ENCODE measurements at regions not wholly inside any gene's neighbourhood (a gene's known extent, or its start where the extent isn't known, plus 50 kb on each side); places are given as distances from the start of the nearest gene placed in this dataset.

- H3K36me3 ChIP-seq (ENCODE audit: control insufficient read depth in 2 of 2, insufficient read depth in 2 of 2, low read length in 2 of 2), result no peaks in the 10 kb centered on the region
- no peak overlapping the region for H3K27ac ChIP-seq (ENCODE audit: low read depth in 2 of 2, low read length in 2 of 2)
- no peaks in the 10 kb centered on the region for H3K4me1 ChIP-seq (ENCODE audit: control insufficient read depth in 2 of 2, insufficient read depth in 2 of 2, low read length in 2 of 2)
- H3K27me3 ChIP-seq (ENCODE audit: control insufficient read depth in 2 of 2, insufficient read depth in 2 of 2, low read length in 2 of 2), result no peaks in the 10 kb centered on the region
- no peak overlapping the region for H3K4me3 ChIP-seq (ENCODE audit: low read length in 2 of 2)
- H3K9me3 ChIP-seq (ENCODE audit: control insufficient read depth in 2 of 2, low read length in 2 of 2), result no peaks in the 10 kb centered on the region
- H3K9ac ChIP-seq (ENCODE audit: low read depth in 1 of 2, low read length in 2 of 2), result no peak overlapping the region
Observed at GRCh38 chr13:21833921-21834320, 163.0 kb downstream of the FGF9 start.

- Histone ChIP-seq H3K36me3 (ENCODE audit: control insufficient read depth in 2 of 2, insufficient read depth in 2 of 2, low read length in 2 of 2) (no peaks in the 10 kb centered on the region), H3K9me3 (ENCODE audit: control insufficient read depth in 2 of 2, low read length in 2 of 2) (no peaks in the 10 kb centered on the region), H3K4me3 (ENCODE audit: low read length in 2 of 2) (no peak overlapping the region), H3K27ac (ENCODE audit: low read depth in 2 of 2, low read length in 2 of 2) (no peak overlapping the region), H3K9ac (ENCODE audit: low read depth in 1 of 2, low read length in 2 of 2) (no peak overlapping the region), H3K27me3 (ENCODE audit: control insufficient read depth in 2 of 2, insufficient read depth in 2 of 2, low read length in 2 of 2) (no peaks in the 10 kb centered on the region), H3K4me1 (ENCODE audit: control insufficient read depth in 2 of 2, insufficient read depth in 2 of 2, low read length in 2 of 2) (no peaks in the 10 kb centered on the region)
Observed at GRCh38 chr13:21834521-21834920, 163.6 kb downstream of the FGF9 start.

GRCh38 chr13:21837288-21837687, 166.4 kb downstream of the FGF9 start:
- H3K36me3 ChIP-seq (ENCODE audit: control insufficient read depth in 2 of 2, insufficient read depth in 2 of 2, low read length in 2 of 2), result no peaks in the 10 kb centered on the region
- H3K27me3 ChIP-seq (ENCODE audit: control insufficient read depth in 2 of 2, insufficient read depth in 2 of 2, low read length in 2 of 2), result no peaks in the 10 kb centered on the region
- no peaks in the 10 kb centered on the region for H3K4me1 ChIP-seq (ENCODE audit: control insufficient read depth in 2 of 2, insufficient read depth in 2 of 2, low read length in 2 of 2)
- H3K4me3 ChIP-seq (ENCODE audit: low read length in 2 of 2), result no peak overlapping the region
- H3K9ac ChIP-seq (ENCODE audit: low read depth in 1 of 2, low read length in 2 of 2), result no peak overlapping the region
- no peaks in the 10 kb centered on the region for H3K9me3 ChIP-seq (ENCODE audit: control insufficient read depth in 2 of 2, low read length in 2 of 2)
- no peak overlapping the region for H3K27ac ChIP-seq (ENCODE audit: low read depth in 2 of 2, low read length in 2 of 2)

GRCh38 chr13:21837841-21838551, 167.1 kb downstream of the FGF9 start:
- Histone ChIP-seq H3K27me3 (ENCODE audit: control insufficient read depth in 2 of 2, insufficient read depth in 2 of 2, low read length in 2 of 2) (no peaks in the 10 kb centered on the region), H3K36me3 (ENCODE audit: control insufficient read depth in 2 of 2, insufficient read depth in 2 of 2, low read length in 2 of 2) (no peaks in the 10 kb centered on the region), H3K4me1 (ENCODE audit: control insufficient read depth in 2 of 2, insufficient read depth in 2 of 2, low read length in 2 of 2) (no peaks in the 10 kb centered on the region), H3K27ac (ENCODE audit: low read depth in 2 of 2, low read length in 2 of 2) (no peak overlapping the region), H3K9me3 (ENCODE audit: control insufficient read depth in 2 of 2, low read length in 2 of 2) (no peaks in the 10 kb centered on the region), H3K4me3 (ENCODE audit: low read length in 2 of 2) (no peak overlapping the region), H3K9ac (ENCODE audit: low read depth in 1 of 2, low read length in 2 of 2) (no peak overlapping the region)

- no peaks in the 10 kb centered on the region for H3K36me3 ChIP-seq (ENCODE audit: control insufficient read depth in 2 of 2, insufficient read depth in 2 of 2, low read length in 2 of 2)
- no peaks in the 10 kb centered on the region for H3K27me3 ChIP-seq (ENCODE audit: control insufficient read depth in 2 of 2, insufficient read depth in 2 of 2, low read length in 2 of 2)
- H3K9me3 ChIP-seq (ENCODE audit: control insufficient read depth in 2 of 2, low read length in 2 of 2), result no peaks in the 10 kb centered on the region
- no peak overlapping the region for H3K9ac ChIP-seq (ENCODE audit: low read depth in 1 of 2, low read length in 2 of 2)
- no peak overlapping the region for H3K4me3 ChIP-seq (ENCODE audit: low read length in 2 of 2)
- H3K4me1 ChIP-seq (ENCODE audit: control insufficient read depth in 2 of 2, insufficient read depth in 2 of 2, low read length in 2 of 2), result no peaks in the 10 kb centered on the region
- H3K27ac ChIP-seq (ENCODE audit: low read depth in 2 of 2, low read length in 2 of 2), result no peak overlapping the region
Observed at GRCh38 chr13:21846605-21847004, 175.7 kb downstream of the FGF9 start.

GRCh38 chr13:21849323-21849722, 178.4 kb downstream of the FGF9 start:
- no peak overlapping the region for H3K9ac ChIP-seq (ENCODE audit: low read depth in 1 of 2, low read length in 2 of 2)
- no peaks in the 10 kb centered on the region for H3K36me3 ChIP-seq (ENCODE audit: control insufficient read depth in 2 of 2, insufficient read depth in 2 of 2, low read length in 2 of 2)
- H3K27ac ChIP-seq (ENCODE audit: low read depth in 2 of 2, low read length in 2 of 2), result no peak overlapping the region
- no peaks in the 10 kb centered on the region for H3K27me3 ChIP-seq (ENCODE audit: control insufficient read depth in 2 of 2, insufficient read depth in 2 of 2, low read length in 2 of 2)
- H3K4me1 ChIP-seq (ENCODE audit: control insufficient read depth in 2 of 2, insufficient read depth in 2 of 2, low read length in 2 of 2), result no peaks in the 10 kb centered on the region
- no peak overlapping the region for H3K4me3 ChIP-seq (ENCODE audit: low read length in 2 of 2)
- no peaks in the 10 kb centered on the region for H3K9me3 ChIP-seq (ENCODE audit: control insufficient read depth in 2 of 2, low read length in 2 of 2)

- Histone ChIP-seq H3K4me3 (ENCODE audit: low read length in 2 of 2) (no peak overlapping the region), H3K4me1 (ENCODE audit: control insufficient read depth in 2 of 2, insufficient read depth in 2 of 2, low read length in 2 of 2) (no peaks in the 10 kb centered on the region), H3K9me3 (ENCODE audit: control insufficient read depth in 2 of 2, low read length in 2 of 2) (no peaks in the 10 kb centered on the region), H3K27me3 (ENCODE audit: control insufficient read depth in 2 of 2, insufficient read depth in 2 of 2, low read length in 2 of 2) (no peaks in the 10 kb centered on the region), H3K36me3 (ENCODE audit: control insufficient read depth in 2 of 2, insufficient read depth in 2 of 2, low read length in 2 of 2) (no peaks in the 10 kb centered on the region), H3K9ac (ENCODE audit: low read depth in 1 of 2, low read length in 2 of 2) (no peak overlapping the region), H3K27ac (ENCODE audit: low read depth in 2 of 2, low read length in 2 of 2) (no peak overlapping the region)
Observed at GRCh38 chr13:21850013-21851006, 179.4 kb downstream of the FGF9 start.

- Histone ChIP-seq H3K9me3 (ENCODE audit: control insufficient read depth in 2 of 2, low read length in 2 of 2) (no peaks in the 10 kb centered on the region), H3K36me3 (ENCODE audit: control insufficient read depth in 2 of 2, insufficient read depth in 2 of 2, low read length in 2 of 2) (no peaks in the 10 kb centered on the region), H3K27me3 (ENCODE audit: control insufficient read depth in 2 of 2, insufficient read depth in 2 of 2, low read length in 2 of 2) (no peaks in the 10 kb centered on the region), H3K4me1 (ENCODE audit: control insufficient read depth in 2 of 2, insufficient read depth in 2 of 2, low read length in 2 of 2) (no peaks in the 10 kb centered on the region), H3K9ac (ENCODE audit: low read depth in 1 of 2, low read length in 2 of 2) (no peak overlapping the region), H3K4me3 (ENCODE audit: low read length in 2 of 2) (no peak overlapping the region), H3K27ac (ENCODE audit: low read depth in 2 of 2, low read length in 2 of 2) (no peak overlapping the region)
Observed at GRCh38 chr13:21852043-21852442, 181.2 kb downstream of the FGF9 start.

- Histone ChIP-seq H3K9me3 (ENCODE audit: control insufficient read depth in 2 of 2, low read length in 2 of 2) (no peaks in the 10 kb centered on the region), H3K27ac (ENCODE audit: low read depth in 2 of 2, low read length in 2 of 2) (no peak overlapping the region), H3K27me3 (ENCODE audit: control insufficient read depth in 2 of 2, insufficient read depth in 2 of 2, low read length in 2 of 2) (no peaks in the 10 kb centered on the region), H3K9ac (ENCODE audit: low read depth in 1 of 2, low read length in 2 of 2) (no peak overlapping the region), H3K4me3 (ENCODE audit: low read length in 2 of 2) (no peak overlapping the region), H3K4me1 (ENCODE audit: control insufficient read depth in 2 of 2, insufficient read depth in 2 of 2, low read length in 2 of 2) (no peaks in the 10 kb centered on the region), H3K36me3 (ENCODE audit: control insufficient read depth in 2 of 2, insufficient read depth in 2 of 2, low read length in 2 of 2) (no peaks in the 10 kb centered on the region)
Observed at GRCh38 chr13:21853779-21854178, 182.9 kb downstream of the FGF9 start.

- H3K9me3 ChIP-seq (ENCODE audit: control insufficient read depth in 2 of 2, low read length in 2 of 2), result no peaks in the 10 kb centered on the region
- H3K36me3 ChIP-seq (ENCODE audit: control insufficient read depth in 2 of 2, insufficient read depth in 2 of 2, low read length in 2 of 2), result no peaks in the 10 kb centered on the region
- H3K4me3 ChIP-seq (ENCODE audit: low read length in 2 of 2), result no peak overlapping the region
- H3K27ac ChIP-seq (ENCODE audit: low read depth in 2 of 2, low read length in 2 of 2), result no peak overlapping the region
- peaks cover 0 to 3% of the 10 kb centered on the region in 2 donors for H3K4me1 ChIP-seq (ENCODE audit: control insufficient read depth in 2 of 2, insufficient read depth in 2 of 2, low read length in 2 of 2)
- no peaks in the 10 kb centered on the region for H3K27me3 ChIP-seq (ENCODE audit: control insufficient read depth in 2 of 2, insufficient read depth in 2 of 2, low read length in 2 of 2)
- H3K9ac ChIP-seq (ENCODE audit: low read depth in 1 of 2, low read length in 2 of 2), result no peak overlapping the region
Observed at GRCh38 chr13:21868823-21869222, 197.9 kb downstream of the FGF9 start.

Data from mucosa of rectum (tissue), 2 donors.